Stimulated activated CD8-positive, alpha-beta memory T cell treated with anti-CD3 and anti-CD28 coated beads, Interleukin-15, amount 100 ng/mL, for 48 hours (primary cell): ENCODE measurements at regions not wholly inside any gene's neighbourhood (a gene's known extent, or its start where the extent isn't known, plus 50 kb on each side); places are given as distances from the start of the nearest gene placed in this dataset.
"Not testable (repeated sequence)": the region's sequence is repeated elsewhere in the genome, so short reads cannot be mapped to it uniquely, and the experiment has no call there.

Experiments used
- DNase-seq, 2 donors: peaks; one replicate each; pipeline ENCODE4 v3.0.0-alpha.2; 2020; ENCODE audit warnings: low read depth in 2 of 2

DNA sequence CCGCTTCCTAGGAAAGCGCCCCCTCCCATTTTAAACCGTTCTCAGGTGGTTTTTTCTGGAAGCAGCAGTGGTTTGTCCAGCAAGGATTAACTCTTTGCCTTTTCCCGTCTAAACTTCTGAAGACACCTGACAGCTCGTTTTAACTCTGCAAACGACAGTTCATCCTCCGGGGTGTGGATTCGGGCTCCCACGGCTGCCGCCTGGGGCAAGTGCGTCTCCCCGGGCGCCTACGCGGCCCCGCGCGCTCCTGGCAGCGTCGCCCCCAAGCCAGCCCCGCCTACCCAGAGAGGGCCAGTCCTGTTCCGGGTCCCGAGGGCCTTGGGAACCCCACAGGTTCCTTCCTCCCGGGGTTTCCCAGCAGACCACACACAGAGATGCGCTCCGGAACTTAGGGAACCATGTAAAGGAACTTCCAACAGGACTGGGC lies 54.4 kb downstream of the PRR18 start:
- no peak for DNase-seq

GRCh38 chr6:166253281-166253681 lies 54.9 kb downstream of the PRR18 start:
- DNase-seq, result peak in 1 of 2 donors; percentile 15

DNA sequence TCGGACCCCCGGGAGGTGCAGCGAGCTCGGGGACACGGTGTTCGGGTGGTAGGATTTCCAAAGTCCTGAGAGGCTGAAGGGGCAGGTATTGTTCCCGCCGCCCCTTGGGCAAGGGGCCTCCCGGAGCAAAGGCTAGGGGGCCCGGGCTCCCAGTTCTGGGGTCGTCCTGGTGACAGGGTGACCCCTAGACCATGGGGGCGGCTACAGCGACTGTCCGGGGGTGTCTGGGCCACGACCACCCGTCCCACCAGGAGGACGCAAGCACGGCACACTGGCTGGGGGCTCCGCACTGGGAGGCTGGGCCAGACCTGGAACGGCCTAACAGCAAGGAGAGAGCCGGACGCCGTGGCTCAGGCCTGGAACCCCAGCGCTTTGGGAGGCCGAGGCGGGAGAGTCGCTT lies 55.6 kb downstream of the PRR18 start:
- DNase-seq, result no peak

GRCh38 chr6:166251655-166252054 lies 56.5 kb downstream of the PRR18 start:
- DNase-seq, result no peak

- no peak for DNase-seq
Observed at GRCh38 chr6:166251211-166251610, 57.0 kb downstream of the PRR18 start.

DNA sequence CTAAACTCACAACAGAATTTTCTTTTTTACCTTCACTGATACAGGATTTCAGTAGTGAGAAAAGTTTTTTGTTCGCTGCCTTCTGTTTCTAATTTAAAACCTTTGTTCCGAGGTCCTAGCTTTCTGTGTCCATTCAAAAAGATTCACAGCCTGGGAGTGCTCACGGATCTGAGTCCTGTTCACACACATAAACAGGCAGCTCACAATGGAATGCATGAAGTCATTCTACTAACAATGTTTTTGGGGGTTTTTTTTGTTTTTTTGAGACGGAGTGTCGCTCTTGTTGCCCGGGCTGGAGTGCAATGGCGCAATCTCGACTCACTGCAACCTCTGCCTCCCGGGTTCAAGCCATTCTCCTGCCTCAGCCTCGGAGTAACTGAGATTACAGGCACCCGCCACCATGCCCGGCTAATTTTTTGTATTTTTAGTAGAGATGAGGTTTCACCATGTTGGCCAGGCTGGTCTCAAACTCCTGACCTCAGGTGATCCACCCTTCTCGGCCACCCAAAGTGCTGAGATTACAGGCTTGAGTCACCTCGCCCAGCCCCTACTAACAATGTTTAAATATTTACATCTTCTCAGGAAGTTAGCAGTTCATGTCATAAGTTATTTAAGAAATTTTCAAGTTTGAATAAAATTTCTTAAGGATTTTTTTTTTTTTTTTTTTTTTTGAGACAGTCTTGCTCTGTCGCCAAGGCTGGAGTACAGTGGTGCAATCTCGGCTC lies 59.0 kb downstream of the PRR18 start:
- DNase-seq, result not testable (repeated sequence)

DNA sequence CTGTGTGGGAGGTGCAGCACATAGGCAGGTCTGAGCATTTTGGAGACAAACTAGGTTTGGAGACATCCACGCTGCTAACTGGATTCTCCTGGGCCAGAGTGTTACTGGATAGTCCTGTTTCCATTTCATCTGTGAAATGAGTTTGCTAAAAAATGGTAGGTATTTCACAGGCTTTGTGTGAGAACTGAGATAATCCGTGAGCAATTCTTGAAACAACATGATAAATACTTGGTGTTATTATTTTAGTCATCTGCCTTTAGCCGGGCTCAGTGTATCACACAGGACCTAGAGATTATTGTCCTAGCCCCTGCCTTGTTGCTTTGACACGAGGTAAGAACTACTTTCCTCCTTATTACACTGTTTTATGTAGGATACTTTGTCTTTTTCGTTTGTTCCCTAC lies 63.0 kb downstream of the PRR18 start:
- DNase-seq, result no peak

GRCh38 chr6:166244353-166245045 lies 63.7 kb downstream of the PRR18 start:
- no peak for DNase-seq

DNA sequence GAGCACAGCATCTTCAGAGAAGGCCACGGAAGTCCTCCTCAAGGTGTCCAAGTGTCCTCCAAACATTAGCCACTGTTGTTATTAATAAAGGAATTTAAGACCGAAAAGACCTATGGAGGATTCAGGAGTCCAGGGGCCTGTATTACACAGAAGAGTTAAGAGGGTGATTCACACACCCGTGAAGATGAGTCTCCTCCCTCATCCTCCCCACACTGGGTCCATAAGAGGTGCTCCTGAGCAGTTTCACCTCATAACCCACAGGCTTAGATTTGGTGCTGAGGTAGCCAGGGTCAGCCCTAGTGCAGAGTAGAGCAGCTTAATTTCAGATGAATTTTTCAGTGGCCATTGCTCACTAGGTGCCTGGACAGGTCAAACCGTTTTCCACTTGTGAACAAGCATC lies 65.3 kb downstream of the PRR18 start:
- no peak for DNase-seq

DNA sequence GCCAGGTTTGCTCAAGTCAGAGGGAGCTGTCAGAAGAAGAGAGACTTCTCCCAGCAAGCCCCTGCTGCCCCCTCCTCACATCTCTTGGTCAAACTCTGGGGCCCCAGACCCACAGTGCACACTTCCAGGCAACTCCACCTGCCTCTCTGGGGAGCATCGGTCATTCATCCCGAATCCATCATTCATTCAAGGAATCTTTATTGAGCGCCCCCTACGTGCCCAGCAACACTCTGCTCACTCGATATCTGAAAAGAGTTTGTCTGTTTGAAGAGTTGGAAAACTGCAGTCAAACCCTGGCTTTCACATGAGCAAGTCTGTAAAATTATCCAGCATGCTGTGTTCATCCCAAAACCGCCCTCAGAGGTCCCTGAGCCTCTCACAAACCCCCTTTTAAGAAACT lies 66.2 kb downstream of the PRR18 start:
- DNase-seq, result no peak

GRCh38 chr6:166240889-166241288 lies 67.3 kb downstream of the PRR18 start:
- DNase-seq, result no peak

DNA sequence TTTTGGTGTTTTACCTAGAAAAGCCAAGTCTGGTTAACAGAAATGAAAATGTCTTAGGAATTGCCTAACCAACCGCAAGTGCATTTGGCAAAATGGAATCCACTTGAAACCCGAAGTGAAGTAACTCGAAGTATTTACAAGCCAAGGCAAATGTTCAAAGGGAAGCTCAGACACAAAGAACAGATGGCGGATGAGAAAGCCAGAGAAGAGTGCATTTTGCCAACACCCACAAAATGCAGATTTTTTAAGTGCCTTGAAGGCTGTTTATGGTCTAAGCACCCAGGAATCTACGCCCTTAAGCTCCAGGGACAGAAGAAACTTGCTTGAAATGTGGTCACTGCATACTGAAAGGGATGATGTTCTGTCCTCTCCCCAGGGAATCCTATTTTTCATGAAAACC lies 70.0 kb upstream of the TBXT start:
- DNase-seq, result no peak

DNA sequence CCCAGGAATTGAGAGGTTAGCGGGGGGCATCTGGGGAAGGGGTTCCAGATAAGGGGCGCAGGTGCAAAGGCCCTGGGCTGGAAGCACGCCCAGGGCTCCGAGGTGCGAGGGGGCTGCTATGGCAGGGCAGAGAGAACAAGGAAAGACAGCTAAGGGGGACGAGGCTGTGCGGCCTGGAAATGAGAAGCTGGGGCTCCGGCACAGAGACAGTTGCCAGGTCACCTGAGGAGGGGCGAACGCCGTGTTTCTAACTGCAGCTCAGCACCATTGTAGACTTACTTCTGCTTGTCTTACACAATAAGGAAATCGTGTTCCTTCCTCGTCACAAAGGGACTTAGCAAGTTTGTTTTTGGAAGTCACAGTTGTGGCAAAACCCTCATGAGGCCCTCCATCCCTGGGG lies 68.9 kb upstream of the TBXT start:
- DNase-seq, result no peak

- no peak for DNase-seq
Observed at GRCh38 chr6:166235666-166236292, 68.1 kb upstream of the TBXT start.

- DNase-seq, result not testable (repeated sequence)
Observed at GRCh38 chr6:166231181-166231580, 63.5 kb upstream of the TBXT start.

DNA sequence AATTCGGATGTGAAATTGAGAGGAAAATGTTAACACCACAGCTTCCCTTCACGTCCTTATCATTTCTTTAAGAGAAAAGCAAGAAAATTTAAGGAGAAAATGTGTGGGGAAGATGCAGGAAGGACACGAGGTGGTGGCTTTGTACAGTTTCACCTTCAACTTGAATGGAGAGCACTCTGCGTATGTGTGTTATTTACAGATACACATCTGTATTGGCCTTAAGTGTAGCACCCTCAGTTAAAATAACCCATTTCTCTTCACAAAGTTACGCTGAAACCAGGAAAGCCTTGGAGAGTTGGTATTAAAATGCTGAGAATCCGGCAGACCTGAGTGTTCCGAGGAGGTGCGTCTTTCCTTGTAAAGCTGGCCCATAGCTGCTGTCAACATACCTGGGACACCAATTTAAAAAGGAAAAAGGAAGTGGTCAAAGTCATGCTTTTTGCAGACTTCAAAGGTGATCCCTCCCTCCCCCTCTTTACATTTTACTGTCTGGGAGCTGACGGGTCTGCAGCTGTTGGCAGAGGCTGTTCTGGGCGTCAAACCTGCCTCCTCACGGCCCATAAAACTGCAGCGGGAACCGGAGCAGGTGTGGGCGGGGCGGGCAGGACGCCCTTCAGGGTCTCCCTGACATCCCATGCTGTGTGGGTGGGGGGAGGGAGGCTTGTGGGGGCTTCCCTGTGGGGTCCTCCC lies 61.3 kb upstream of the TBXT start:
- DNase-seq, result no peak

- no peak for DNase-seq
Observed at GRCh38 chr6:166228425-166228824, 60.8 kb upstream of the TBXT start.

GRCh38 chr6:166223079-166223478 lies 55.4 kb upstream of the TBXT start:
- no peak for DNase-seq

GRCh38 chr6:166222631-166223030 lies 55.0 kb upstream of the TBXT start:
- no peak for DNase-seq

- no peak for DNase-seq
Observed at GRCh38 chr6:166221636-166222035, 54.0 kb upstream of the TBXT start.

DNA sequence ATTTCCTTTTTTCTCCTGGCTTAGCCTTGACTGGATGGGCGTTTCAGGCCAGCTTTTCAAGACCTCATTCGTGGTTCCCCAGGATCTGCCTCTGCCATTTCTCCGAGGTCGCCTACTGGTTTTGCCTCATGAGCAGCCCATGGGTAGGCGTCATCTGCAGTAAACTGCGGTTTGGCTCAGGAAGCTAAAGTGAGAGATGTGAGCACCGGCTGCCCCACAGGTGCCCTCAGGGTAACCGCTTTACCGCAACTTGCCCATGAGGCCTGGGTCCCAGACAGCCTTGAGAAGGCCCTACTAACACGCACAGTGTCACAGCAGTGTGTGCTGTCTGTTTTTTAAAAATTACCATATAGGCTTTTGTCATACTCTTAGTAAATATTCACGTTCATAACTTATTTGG lies 53.4 kb upstream of the TBXT start:
- DNase-seq, result peak in 1 of 2 donors; percentile 10
